Testis (tissue), 2 donors: ENCODE measurements at regions not wholly inside any gene's neighbourhood (a gene's known extent, or its start where the extent isn't known, plus 50 kb on each side); places are given as distances from the start of the nearest gene placed in this dataset.
"Not testable (repeated sequence)": the region's sequence is repeated elsewhere in the genome, so short reads cannot be mapped to it uniquely, and the experiment has no call there.

Experiments used
- DNase-seq: peaks from one replicate; pipeline ENCODE4 v3.0.0-alpha.2; 2019
- H3K27ac ChIP-seq, 2 donors: fragments of 200-600 bp; sonication (generic); one replicate each; pipeline ENCODE4 v1.5.1; 2019
- H3K27me3 ChIP-seq: fragments of 200-600 bp; sonication (generic); one replicate; pipeline ENCODE4 v1.5.1; 2019
- H3K36me3 ChIP-seq: fragments of 200-600 bp; sonication (generic); one replicate; pipeline ENCODE4 v1.5.1; 2017; ENCODE audit warnings: low read depth; ENCODE audit errors: missing control alignments
- H3K4me1 ChIP-seq: fragments of 200-600 bp; sonication (generic); one replicate; pipeline ENCODE4 v1.5.1; 2019
- H3K4me3 ChIP-seq, 2 donors: fragments of 200-600 bp; sonication (generic); one replicate each; pipeline ENCODE4 v1.5.1; 2017 to 2019
- H3K9me3 ChIP-seq: fragments of 200-600 bp; sonication (generic); one replicate; pipeline ENCODE4 v1.5.1; 2017
- POLR2A ChIP-seq: fragments of 450-650 bp; IDR thresholded peaks from one replicate; pipeline ENCODE4 v1.6.1; 2017; ENCODE audit warnings: antibody characterized with exemption, mild to moderate bottlenecking, moderate library complexity
- WGBS, 2 donors: methylation state at CpG; one replicate each; pipeline ENCODE4 v1.1.5; 2018; 5-methylcytosine and 5-hydroxymethylcytosine counted together
- intact Hi-C: fragments of 100-400 bp; cut with DNase I; formaldehyde crosslinking; loops from one replicate; pipeline ENCODE4 v1.15.1; 2023; ENCODE audit warnings: low total_unique reads
- TF ChIP-seq, protein P1 (sequence below), 3 experiments: fragments of 450-650 bp in 2 of 3; fragments of 200-600 bp in 1 of 3; sonication (generic) in 1 of 3; IDR thresholded peaks; one replicate each; pipeline ENCODE4 v1.5.1; 2016 to 2019; ENCODE audit warnings: antibody characterized with exemption in 3 of 3, mild to moderate bottlenecking in 2 of 3, moderate library complexity in 1 of 3

DNA sequence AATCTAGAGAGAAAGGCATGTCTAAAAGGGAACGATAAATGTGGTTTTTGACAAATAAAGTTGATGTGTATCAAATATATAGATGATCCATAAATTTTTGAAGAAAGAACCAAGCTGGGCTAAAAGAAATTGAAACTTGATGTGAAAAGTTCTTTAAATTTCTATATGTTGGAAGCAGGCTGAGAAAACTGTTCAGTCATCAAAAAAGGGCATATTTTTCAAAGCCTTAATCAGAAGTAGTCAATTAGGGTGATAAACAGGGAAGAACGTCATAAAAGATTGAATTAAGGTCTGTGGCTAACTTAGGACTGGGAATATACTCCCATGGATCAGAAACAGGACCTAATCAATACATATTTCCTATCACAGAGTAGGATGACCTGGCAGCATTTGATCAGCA is 211.4 kb upstream of the ZRANB2 start:
- no peak overlapping the region for H3K4me3 ChIP-seq
- intact Hi-C loops, result no loop called here
- no peak for DNase-seq
- no peaks in the 10 kb centered on the region for H3K9me3 ChIP-seq
- 91 to 95% methylated on average over 2 of the region's 2 CpGs for WGBS, 2 donors
- no peak overlapping the region for H3K27ac ChIP-seq
- H3K4me1 ChIP-seq, result no peaks in the 10 kb centered on the region
- H3K27me3 ChIP-seq, result no peaks in the 10 kb centered on the region
- TF ChIP-seq POLR2A, result no peak
- TF ChIP-seq, protein P1, sequence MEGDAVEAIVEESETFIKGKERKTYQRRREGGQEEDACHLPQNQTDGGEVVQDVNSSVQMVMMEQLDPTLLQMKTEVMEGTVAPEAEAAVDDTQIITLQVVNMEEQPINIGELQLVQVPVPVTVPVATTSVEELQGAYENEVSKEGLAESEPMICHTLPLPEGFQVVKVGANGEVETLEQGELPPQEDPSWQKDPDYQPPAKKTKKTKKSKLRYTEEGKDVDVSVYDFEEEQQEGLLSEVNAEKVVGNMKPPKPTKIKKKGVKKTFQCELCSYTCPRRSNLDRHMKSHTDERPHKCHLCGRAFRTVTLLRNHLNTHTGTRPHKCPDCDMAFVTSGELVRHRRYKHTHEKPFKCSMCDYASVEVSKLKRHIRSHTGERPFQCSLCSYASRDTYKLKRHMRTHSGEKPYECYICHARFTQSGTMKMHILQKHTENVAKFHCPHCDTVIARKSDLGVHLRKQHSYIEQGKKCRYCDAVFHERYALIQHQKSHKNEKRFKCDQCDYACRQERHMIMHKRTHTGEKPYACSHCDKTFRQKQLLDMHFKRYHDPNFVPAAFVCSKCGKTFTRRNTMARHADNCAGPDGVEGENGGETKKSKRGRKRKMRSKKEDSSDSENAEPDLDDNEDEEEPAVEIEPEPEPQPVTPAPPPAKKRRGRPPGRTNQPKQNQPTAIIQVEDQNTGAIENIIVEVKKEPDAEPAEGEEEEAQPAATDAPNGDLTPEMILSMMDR (IDR thresholded peaks at IDR 0.05), result no peak
- H3K36me3 ChIP-seq, result no peaks in the 10 kb centered on the region

DNA sequence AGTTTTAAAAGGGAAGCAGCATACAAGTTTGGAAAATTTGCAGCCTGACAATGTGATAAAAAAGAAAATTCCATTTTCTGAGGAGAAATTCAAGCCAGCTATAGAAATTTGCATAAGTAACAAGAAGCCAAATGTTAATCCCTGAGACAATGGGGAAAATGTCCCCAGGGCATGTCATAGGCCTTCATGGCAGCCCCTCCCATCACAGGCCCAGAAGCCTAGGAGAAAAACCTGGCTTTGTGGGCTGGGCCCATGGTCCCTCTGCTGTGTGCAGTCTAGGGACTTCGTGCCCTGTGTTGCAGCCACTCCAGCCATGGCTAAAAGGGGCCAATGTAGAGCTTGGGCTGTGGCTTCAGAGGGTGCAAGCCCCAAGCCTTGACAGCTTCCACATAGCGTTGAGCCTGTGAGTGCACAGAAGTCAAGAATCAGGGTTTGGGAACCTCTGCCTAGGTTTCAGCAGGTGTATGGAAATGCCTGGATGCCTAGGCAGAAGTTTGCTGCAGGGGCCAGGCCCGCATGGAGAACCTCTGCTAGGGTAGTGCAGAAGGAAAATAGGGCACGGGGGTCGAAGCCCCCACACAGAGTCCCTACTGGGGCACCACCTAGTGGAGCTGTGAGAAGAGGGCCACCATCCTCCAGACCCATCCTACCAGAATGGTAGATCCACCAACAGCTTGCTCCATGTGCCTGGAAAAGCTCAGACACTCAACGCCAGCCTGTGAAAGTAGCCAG is 209.8 kb upstream of the ZRANB2 start:
- H3K9me3 ChIP-seq, H3K4me1 ChIP-seq, H3K4me3 ChIP-seq, H3K36me3 ChIP-seq, H3K27ac ChIP-seq, DNase-seq, intact Hi-C loops, H3K27me3 ChIP-seq: not testable (repeated sequence)
- WGBS, 2 donors, result 94 to 100% methylated on average over 3 to 6 of the region's 6 CpGs

DNA sequence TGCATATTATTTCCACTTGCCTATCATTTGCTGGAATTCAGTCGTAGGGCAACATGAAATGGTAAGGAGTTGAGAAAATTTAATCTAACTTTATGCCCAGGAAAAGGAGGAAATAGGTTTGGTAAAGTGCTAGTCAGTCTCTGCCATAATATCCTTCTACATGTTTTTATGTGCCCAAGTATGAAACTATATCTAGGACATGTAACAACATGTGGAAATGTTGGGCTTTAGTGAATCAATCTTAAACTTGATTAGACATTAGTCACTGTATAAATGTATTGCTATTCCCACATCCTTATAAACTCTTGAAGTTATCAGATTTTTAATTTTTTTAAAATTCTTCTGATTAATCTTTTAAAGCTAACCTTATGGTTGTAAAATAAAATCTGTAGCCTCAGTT is 204.7 kb upstream of the ZRANB2 start:
- no peak overlapping the region for H3K27ac ChIP-seq
- no peaks in the 10 kb centered on the region for H3K4me1 ChIP-seq
- no peak overlapping the region for H3K4me3 ChIP-seq
- H3K27me3 ChIP-seq, result no peaks in the 10 kb centered on the region
- no peak for DNase-seq
- H3K9me3 ChIP-seq, result no peaks in the 10 kb centered on the region
- TF ChIP-seq, protein P1 (IDR thresholded peaks at IDR 0.05), result no peak
- TF ChIP-seq POLR2A, result no peak
- intact Hi-C loops, result no loop called here
- 77 to 85% methylated on average over 1 of the region's 1 CpG for WGBS, 2 donors
- no peaks in the 10 kb centered on the region for H3K36me3 ChIP-seq

DNA sequence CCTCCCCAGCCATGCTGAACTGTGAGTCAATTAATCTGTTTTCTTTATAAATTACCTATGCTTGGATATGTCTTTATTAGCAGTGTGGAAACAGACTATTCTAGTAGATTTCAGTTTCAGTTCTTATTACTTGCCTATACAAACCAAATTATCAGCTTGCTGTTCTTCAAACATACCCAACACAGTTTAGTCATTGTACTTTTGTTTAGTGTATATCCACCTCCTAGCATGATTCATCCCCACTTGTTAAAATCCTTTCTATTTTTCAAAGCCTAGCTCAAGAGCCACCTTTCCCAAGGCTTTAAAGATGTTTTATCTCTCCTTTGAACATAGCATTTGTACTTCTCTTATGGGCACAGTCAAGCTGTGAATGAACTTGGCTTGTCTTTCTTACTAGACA is 195.6 kb upstream of the ZRANB2 start:
- Histone ChIP-seq H3K4me1 (no peaks in the 10 kb centered on the region), H3K27me3 (no peaks in the 10 kb centered on the region), H3K36me3 (no peaks in the 10 kb centered on the region), H3K9me3 (no peaks in the 10 kb centered on the region), H3K4me3 (no peak overlapping the region), H3K27ac (no peak overlapping the region)
- intact Hi-C loops, result no loop called here
- no peak for TF ChIP-seq POLR2A
- TF ChIP-seq, protein P1 (IDR thresholded peaks at IDR 0.05), result no peak
- DNase-seq, result no peak

GRCh38 chr1:71273334-71273733 is 192.5 kb upstream of the ZRANB2 start:
- TF ChIP-seq, protein P1 (IDR thresholded peaks at IDR 0.05), result no peak
- TF ChIP-seq POLR2A, result no peak
- WGBS, 2 donors, result 46 to 49% methylated on average over 5 to 6 of the region's 6 CpGs

More at GRCh38 chr1:71273334-71273733, 192.5 kb upstream of the ZRANB2 start:
- DNase-seq, result no peak
- no peaks in the 10 kb centered on the region for H3K36me3 ChIP-seq
- intact Hi-C loops, result no loop called here
- H3K27ac ChIP-seq, result no peak overlapping the region
- no peaks in the 10 kb centered on the region for H3K9me3 ChIP-seq
- H3K27me3 ChIP-seq, result no peaks in the 10 kb centered on the region
- no peak overlapping the region for H3K4me3 ChIP-seq
- no peaks in the 10 kb centered on the region for H3K4me1 ChIP-seq
